ENCODE measurements at regions not wholly inside any gene's neighbourhood (a gene's known extent, or its start where the extent isn't known, plus 50 kb on each side); places are given as distances from the start of the nearest gene placed in this dataset.

- TF ChIP-seq EP300 (IDR thresholded peaks at IDR 0.05) (no peak), CTCF (IDR thresholded peaks at IDR 0.05) (no peak)
These were observed 102.0 kb upstream of the VANGL1 start for GRCh38 chr1:115539736-115540135.
